Activated CD4-positive, alpha-beta T cell treated with anti-CD3 and anti-CD28 coated beads for 36 hours (primary cell): ENCODE measurements at regions not wholly inside any gene's neighbourhood (a gene's known extent, or its start where the extent isn't known, plus 50 kb on each side); places are given as distances from the start of the nearest gene placed in this dataset.
"Not testable (repeated sequence)": the region's sequence is repeated elsewhere in the genome, so short reads cannot be mapped to it uniquely, and the experiment has no call there.

ENCODE experiments used
- ATAC-seq: fragments of 200-7000 bp; cut with Tn5 transposase; one replicate; pipeline ENCODE4 v1.10.0; 2021; ENCODE audit warnings: mild to moderate bottlenecking, moderate library complexity
- CTCF ChIA-PET: fragments of 350-600 bp; sonication (Branson Sonifier 250); formaldehyde crosslinking; loops from one replicate; lab custom pipeline; 2021; ENCODE audit warnings: antibody characterized with exemption; lab: Charles Lee
- POLR2A ChIA-PET: fragments of 350-600 bp; sonication (Branson Sonifier 250); formaldehyde crosslinking; loops from one replicate; lab custom pipeline; 2021; ENCODE audit warnings: antibody characterized with exemption, inconsistent platforms; lab: Charles Lee
- DNase-seq: peaks from one replicate; pipeline ENCODE4 v3.0.0-alpha.2; 2020
- H3K27ac Mint-ChIP-seq: one replicate; pipeline ENCODE4 v1.8.0; 2021; ENCODE audit warnings: mixed read lengths
- H3K27me3 Mint-ChIP-seq: one replicate; pipeline ENCODE4 v1.8.0; 2021; ENCODE audit warnings: mixed read lengths
- H3K36me3 Mint-ChIP-seq: one replicate; pipeline ENCODE4 v1.8.0; 2021; ENCODE audit warnings: low read depth, mixed read lengths
- H3K4me1 Mint-ChIP-seq: one replicate; pipeline ENCODE4 v1.8.0; 2021; ENCODE audit warnings: mixed read lengths
- H3K4me3 Mint-ChIP-seq: one replicate; pipeline ENCODE4 v1.8.0; 2021; ENCODE audit warnings: mild to moderate bottlenecking, moderate library complexity, mixed read lengths
- H3K9me3 Mint-ChIP-seq: one replicate; pipeline ENCODE4 v1.8.0; 2021; ENCODE audit warnings: low read depth, mixed read lengths
- intact Hi-C, 2 experiments: fragments of 100-400 bp; cut with DNase I in 1 of 2; cut with micrococcal nuclease in 1 of 2; formaldehyde crosslinking; loops; one replicate each; pipeline versions ENCODE4 v1.14.2 to v1.15.1; 2022 to 2024; cut with DNase I, micrococcal nuclease

DNA sequence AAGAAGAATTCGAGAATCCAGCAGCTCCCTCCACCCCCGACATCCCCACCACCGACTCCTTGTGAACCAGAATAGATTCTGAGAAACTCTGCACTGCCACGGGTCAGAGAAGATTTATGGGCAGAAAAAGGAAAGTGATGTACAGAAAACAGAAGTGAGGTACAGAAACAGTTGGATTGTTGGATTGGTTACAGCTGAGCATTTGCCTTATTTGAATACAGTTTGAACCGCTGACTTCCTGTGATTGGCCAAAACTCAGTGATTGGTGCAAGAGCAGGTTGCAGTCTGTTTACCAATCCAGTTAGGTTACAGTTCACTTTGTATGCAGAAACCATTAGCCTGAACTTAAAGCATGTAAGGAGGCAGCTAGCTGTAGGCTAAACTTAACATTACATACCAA, 131.2 kb upstream of the HDDC2 start:
- ATAC-seq: no peak
- Mint-ChIP-seq H3K27me3 (peaks cover 17% of the 10 kb centered on the region), H3K4me1 (no peaks in the 10 kb centered on the region), H3K4me3 (no peak overlapping the region), H3K36me3 (no peaks in the 10 kb centered on the region), H3K27ac (no peak overlapping the region), H3K9me3 (no peaks in the 10 kb centered on the region)
- intact Hi-C loops: no loop called here
- ChIA-PET CTCF (no interaction called here), POLR2A (interaction anchor here (0.7 kb wide), 2 partner anchors 160 to 235 kb away, joined by 6 read pairs; no protein-coding TSS in a partner anchor)
- DNase-seq: no peak

DNA sequence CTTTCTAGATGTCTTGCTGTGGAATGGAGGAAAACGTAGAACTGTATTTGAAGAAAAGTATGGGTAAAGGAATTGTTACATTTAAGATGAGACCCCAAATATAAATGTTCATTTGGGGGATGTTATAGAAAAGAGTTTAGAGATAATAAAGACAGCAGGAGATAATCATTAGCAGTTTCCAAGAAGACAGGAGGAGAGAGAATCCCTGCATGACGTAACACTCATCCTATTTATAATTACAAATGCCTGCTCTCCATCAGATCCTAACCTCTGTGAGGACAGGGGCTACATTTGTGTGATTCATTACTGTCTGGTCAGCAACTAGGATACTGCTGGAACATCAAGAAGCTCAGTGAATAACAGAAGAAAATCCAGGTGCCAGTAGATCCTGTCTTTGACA, 133.0 kb upstream of the HDDC2 start:
- no peak for DNase-seq
- Mint-ChIP-seq H3K9me3 (no peaks in the 10 kb centered on the region), H3K27ac (no peak overlapping the region), H3K4me1 (no peaks in the 10 kb centered on the region), H3K36me3 (no peaks in the 10 kb centered on the region), H3K27me3 (peaks cover 15% of the 10 kb centered on the region), H3K4me3 (no peak overlapping the region)
- intact Hi-C loops: no loop called here
- ATAC-seq: no peak
- CTCF ChIA-PET: no interaction called here
- POLR2A ChIA-PET: no interaction called here

GRCh38 chr6:125439512-125439911, 137.7 kb upstream of the HDDC2 start:
- Mint-ChIP-seq H3K27ac (no peak overlapping the region), H3K4me3 (no peak overlapping the region), H3K36me3 (no peaks in the 10 kb centered on the region), H3K9me3 (no peaks in the 10 kb centered on the region), H3K27me3 (peaks cover 11% of the 10 kb centered on the region), H3K4me1 (no peaks in the 10 kb centered on the region)
- DNase-seq: no peak
- intact Hi-C loops: no loop called here
- ChIA-PET POLR2A (no interaction called here), CTCF (no interaction called here)
- ATAC-seq: no peak

- intact Hi-C loops: no loop called here
- peaks cover 17% of the 10 kb centered on the region for H3K27me3 Mint-ChIP-seq
- H3K4me3 Mint-ChIP-seq: no peak overlapping the region
- ChIA-PET POLR2A (no interaction called here), CTCF (interaction anchor here (0.7 kb wide), 1 partner anchor 811 kb away, joined by 4 read pairs; no protein-coding TSS in a partner anchor)
- H3K4me1 Mint-ChIP-seq: no peaks in the 10 kb centered on the region
- H3K9me3 Mint-ChIP-seq: no peaks in the 10 kb centered on the region
- no peak for ATAC-seq
- H3K27ac Mint-ChIP-seq: no peak overlapping the region
- no peak for DNase-seq
- H3K36me3 Mint-ChIP-seq: no peaks in the 10 kb centered on the region
Measured at GRCh38 chr6:125444006-125444923, 142.5 kb upstream of the HDDC2 start.

DNA sequence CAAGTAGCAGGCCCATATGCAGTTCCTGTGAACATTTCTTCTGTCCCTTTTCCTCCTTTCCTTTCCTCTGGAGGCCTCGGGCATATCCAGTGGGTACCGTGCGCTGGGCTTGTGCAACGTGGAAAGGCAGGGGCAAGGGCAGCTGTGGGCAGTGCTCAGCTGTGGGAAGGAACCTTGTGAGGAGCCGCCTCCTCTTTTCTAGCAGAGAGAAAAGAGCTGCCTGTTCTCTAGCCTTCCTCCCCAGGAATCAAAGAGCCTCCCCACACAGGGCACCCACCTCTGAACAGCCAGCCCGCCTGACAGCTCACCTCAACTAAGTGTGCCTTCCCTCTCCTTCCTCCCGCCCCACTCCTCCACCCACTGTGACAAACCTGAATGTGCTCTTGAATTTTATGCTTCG, 143.3 kb upstream of the HDDC2 start:
- CTCF ChIA-PET: interaction anchor here (0.6 kb wide), 1 partner anchor 7 kb away, joined by 4 read pairs; no protein-coding TSS in a partner anchor
- intact Hi-C loops: no loop called here
- H3K36me3 Mint-ChIP-seq: no peaks in the 10 kb centered on the region

DNA sequence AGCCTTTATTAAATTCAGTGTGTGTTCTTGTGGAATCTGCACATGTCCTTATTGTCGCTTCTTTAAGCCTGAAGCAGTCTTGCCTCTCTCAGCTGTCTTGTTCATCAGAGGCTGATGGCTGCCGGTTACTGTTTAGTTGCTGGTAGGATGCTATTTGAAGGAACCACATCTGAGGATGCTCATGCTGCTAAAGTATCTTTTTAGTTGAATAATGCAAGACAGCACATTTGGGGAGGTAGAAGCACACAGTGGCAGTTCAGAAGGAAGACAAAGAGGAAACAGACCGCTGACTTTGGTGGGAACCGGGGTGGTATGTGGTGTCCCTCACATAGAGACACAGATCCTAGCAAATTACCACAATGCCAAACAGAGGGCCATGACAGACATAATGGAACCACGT, 144.2 kb upstream of the HDDC2 start:
- Mint-ChIP-seq H3K4me1 (no peaks in the 10 kb centered on the region), H3K36me3 (no peaks in the 10 kb centered on the region), H3K4me3 (no peak overlapping the region), H3K27ac (no peak overlapping the region), H3K9me3 (no peaks in the 10 kb centered on the region), H3K27me3 (peaks cover 17% of the 10 kb centered on the region)
- CTCF ChIA-PET: no interaction called here
- POLR2A ChIA-PET: interaction anchor here (0.7 kb wide), 1 partner anchor 295 kb away, joined by 3 read pairs; no protein-coding TSS in a partner anchor
- no peak for ATAC-seq
- no peak for DNase-seq
- intact Hi-C loops: no loop called here

More for the DNA sequence above, 143.3 kb upstream of the HDDC2 start:
- no peak for ATAC-seq
- DNase-seq: no peak
- no peaks in the 10 kb centered on the region for H3K4me1 Mint-ChIP-seq
- H3K9me3 Mint-ChIP-seq: no peaks in the 10 kb centered on the region
- H3K4me3 Mint-ChIP-seq: no peak overlapping the region
- H3K27ac Mint-ChIP-seq: no peak overlapping the region
- peaks cover 17% of the 10 kb centered on the region for H3K27me3 Mint-ChIP-seq
- POLR2A ChIA-PET: no interaction called here

DNA sequence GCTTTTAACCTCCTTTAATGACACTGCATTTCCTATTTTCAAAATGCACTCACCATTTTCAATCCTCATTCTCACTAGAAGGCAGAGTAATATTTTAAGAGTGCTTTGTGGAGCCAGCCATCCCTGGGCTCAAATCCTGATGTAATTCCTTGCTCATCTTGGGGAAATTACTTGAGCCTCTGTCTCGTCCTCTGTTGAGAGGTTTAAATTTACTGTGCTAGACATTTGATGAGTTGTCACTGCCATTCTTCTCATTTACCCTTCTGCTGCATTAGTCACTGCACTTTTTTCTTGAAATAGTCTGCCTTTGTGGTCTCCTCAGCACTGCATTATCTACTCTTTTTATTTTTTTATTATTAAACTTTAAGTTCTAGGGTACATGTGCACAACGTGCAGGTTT, 150.0 kb upstream of the HDDC2 start:
- DNase-seq (no peak), ATAC-seq (no peak)
- peaks cover 4% of the 10 kb centered on the region for H3K9me3 Mint-ChIP-seq
- no peaks in the 10 kb centered on the region for H3K4me1 Mint-ChIP-seq
- no peak overlapping the region for H3K4me3 Mint-ChIP-seq
- CTCF ChIA-PET: no interaction called here
- POLR2A ChIA-PET: no interaction called here
- H3K27me3 Mint-ChIP-seq: peaks cover 7% of the 10 kb centered on the region
- H3K27ac Mint-ChIP-seq: no peak overlapping the region
- intact Hi-C loops: no loop called here
- no peaks in the 10 kb centered on the region for H3K36me3 Mint-ChIP-seq

GRCh38 chr6:125453516-125453915, 151.7 kb upstream of the HDDC2 start:
- no peaks in the 10 kb centered on the region for H3K36me3 Mint-ChIP-seq
- CTCF ChIA-PET: interaction anchor here (0.6 kb wide), 1 partner anchor 1248 kb away, joined by 3 read pairs; no protein-coding TSS in a partner anchor
- no peak overlapping the region for H3K4me3 Mint-ChIP-seq
- H3K27ac Mint-ChIP-seq: no peak overlapping the region
- DNase-seq: no peak
- peaks cover 4% of the 10 kb centered on the region for H3K9me3 Mint-ChIP-seq
- POLR2A ChIA-PET: no interaction called here
- no peak for ATAC-seq
- intact Hi-C loops: no loop called here
- H3K27me3 Mint-ChIP-seq: peaks cover 4% of the 10 kb centered on the region
- no peaks in the 10 kb centered on the region for H3K4me1 Mint-ChIP-seq

DNA sequence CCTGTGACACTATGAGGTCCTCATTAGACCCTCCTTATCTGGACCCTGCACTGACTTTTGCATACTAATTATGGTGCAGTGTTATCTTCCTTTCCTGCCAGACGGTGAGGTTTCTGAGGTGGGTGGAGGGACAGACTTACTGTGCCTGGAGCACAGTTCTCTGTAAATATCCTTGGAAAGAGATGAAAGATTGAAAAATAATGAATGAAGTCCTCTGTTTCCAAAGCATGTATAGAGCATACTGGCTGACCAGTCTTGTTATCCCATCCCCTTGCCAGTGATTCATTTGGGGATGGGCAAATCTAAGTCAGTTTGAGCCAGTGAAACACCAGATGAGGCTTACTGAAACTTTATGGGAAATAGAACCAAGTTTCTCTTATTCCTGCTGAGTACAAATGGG, 152.6 kb upstream of the HDDC2 start:
- no peak for DNase-seq
- Mint-ChIP-seq H3K27ac (no peak overlapping the region), H3K9me3 (peaks cover 11% of the 10 kb centered on the region), H3K4me3 (no peak overlapping the region), H3K4me1 (no peaks in the 10 kb centered on the region), H3K36me3 (peaks cover 3% of the 10 kb centered on the region), H3K27me3 (peaks cover 4% of the 10 kb centered on the region)
- ChIA-PET POLR2A (no interaction called here), CTCF (no interaction called here)
- ATAC-seq: no peak
- intact Hi-C loops: no loop called here

DNA sequence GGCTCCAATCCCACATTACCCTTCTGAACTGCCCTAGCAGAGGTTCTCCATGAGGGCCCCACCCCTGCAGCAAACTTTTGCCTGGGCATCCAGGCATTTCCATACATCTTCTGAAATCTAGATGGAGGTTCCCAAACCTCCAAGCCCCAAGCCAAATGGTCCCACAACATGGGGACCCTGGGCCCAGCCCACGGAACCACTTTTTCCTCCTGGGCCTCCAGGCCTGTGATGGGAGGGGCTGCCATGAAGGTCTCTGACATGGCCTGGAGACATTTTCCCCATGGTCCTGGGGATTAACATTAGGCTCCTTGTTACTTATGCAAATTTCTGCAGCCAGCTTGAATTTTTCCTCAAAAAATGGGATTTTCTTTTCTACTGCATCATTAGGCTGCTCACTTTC, 156.7 kb upstream of the HDDC2 start:
- CTCF ChIA-PET, H3K4me3 Mint-ChIP-seq, DNase-seq, POLR2A ChIA-PET, H3K27me3 Mint-ChIP-seq, H3K4me1 Mint-ChIP-seq, intact Hi-C loops, ATAC-seq, H3K36me3 Mint-ChIP-seq, H3K27ac Mint-ChIP-seq: not testable (repeated sequence)
- H3K9me3 Mint-ChIP-seq: peaks cover 11% of the 10 kb centered on the region

DNA sequence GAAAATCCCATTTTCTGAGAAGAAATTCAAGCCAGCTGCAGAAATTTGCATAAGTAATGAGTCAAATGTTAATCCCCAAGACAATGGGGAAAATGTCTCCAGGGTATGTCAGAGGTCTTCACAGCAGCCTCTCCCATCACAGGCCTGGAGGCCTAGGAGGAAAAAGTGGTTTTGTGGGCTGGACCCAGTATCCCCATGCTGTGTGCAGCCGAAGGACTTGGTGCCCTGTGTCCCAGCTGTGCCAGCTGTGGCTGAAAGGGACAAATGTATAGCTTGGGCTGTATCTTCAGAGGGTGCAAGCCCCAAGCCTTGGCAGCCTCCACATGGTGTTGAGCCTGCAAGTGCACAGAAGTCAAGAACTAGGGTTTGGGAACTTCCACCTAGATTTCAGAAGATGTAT, 163.6 kb upstream of the HDDC2 start:
- intact Hi-C loops, ATAC-seq, CTCF ChIA-PET, H3K27ac Mint-ChIP-seq, H3K4me3 Mint-ChIP-seq, H3K36me3 Mint-ChIP-seq, H3K4me1 Mint-ChIP-seq, POLR2A ChIA-PET, DNase-seq: not testable (repeated sequence)
- Mint-ChIP-seq H3K9me3 (peaks cover 12% of the 10 kb centered on the region), H3K27me3 (peaks cover 11% of the 10 kb centered on the region)

- ChIA-PET POLR2A (no interaction called here), CTCF (no interaction called here)
- no peak overlapping the region for H3K27ac Mint-ChIP-seq
- no peaks in the 10 kb centered on the region for H3K36me3 Mint-ChIP-seq
- H3K27me3 Mint-ChIP-seq: peaks cover 9% of the 10 kb centered on the region
- H3K4me1 Mint-ChIP-seq: no peaks in the 10 kb centered on the region
- no peak overlapping the region for H3K4me3 Mint-ChIP-seq
- intact Hi-C loops: no loop called here
- peaks cover 8% of the 10 kb centered on the region for H3K9me3 Mint-ChIP-seq
- DNase-seq (no peak), ATAC-seq (no peak)
Measured at GRCh38 chr6:125469915-125470314, 168.1 kb upstream of the HDDC2 start.
